Endodermal cell (in vitro differentiated cells): ENCODE measurements at regions not wholly inside any gene's neighbourhood (a gene's known extent, or its start where the extent isn't known, plus 50 kb on each side); places are given as distances from the start of the nearest gene placed in this dataset.

ENCODE experiments used
- DNase-seq: peaks from one replicate; pipeline ENCODE4 v3.0.0-alpha.2; 2017
- H3K27ac ChIP-seq: 2 replicates; pipeline ENCODE4 v1.5.1; 2013; ENCODE audit warnings: mild to moderate bottlenecking, low read depth, low read length, moderate library complexity
- H3K27me3 ChIP-seq: 2 replicates; pipeline ENCODE4 v1.6.1; 2013; ENCODE audit warnings: mild to moderate bottlenecking, low read length, moderate library complexity; ENCODE audit not compliant: insufficient read depth, control insufficient read depth, poor library complexity, severe bottlenecking
- H3K36me3 ChIP-seq: 2 replicates; pipeline ENCODE4 v1.7.0; 2013; ENCODE audit warnings: mild to moderate bottlenecking, low read length, moderate library complexity; ENCODE audit not compliant: control insufficient read depth, insufficient read depth
- H3K4me1 ChIP-seq: one replicate; pipeline ENCODE4 v1.7.0; 2013; ENCODE audit warnings: low read length; ENCODE audit not compliant: control insufficient read depth, insufficient read depth
- H3K4me3 ChIP-seq: 2 replicates; pipeline ENCODE4 v1.5.1; 2013; ENCODE audit warnings: mild to moderate bottlenecking, low read length, moderate library complexity
- H3K9ac ChIP-seq: 2 replicates; pipeline ENCODE4 v1.6.1; 2013; ENCODE audit warnings: mild to moderate bottlenecking, low read length, moderate library complexity; ENCODE audit not compliant: poor library complexity, severe bottlenecking; ENCODE audit errors: extremely low read depth
- H3K9me3 ChIP-seq: 2 replicates; pipeline ENCODE4 v1.6.1; 2013; ENCODE audit warnings: mild to moderate bottlenecking, low read length, moderate library complexity; ENCODE audit not compliant: control insufficient read depth
- H3K27ac Mint-ChIP-seq: 2 replicates; pipeline ENCODE4 v1.8.0; 2020; ENCODE audit warnings: mixed read lengths
- H3K27me3 Mint-ChIP-seq: 2 replicates; pipeline ENCODE4 v1.8.0; 2021; ENCODE audit warnings: mild to moderate bottlenecking, mixed read lengths; ENCODE audit not compliant: insufficient read depth
- H3K36me3 Mint-ChIP-seq: 2 replicates; pipeline ENCODE4 v1.8.0; 2020; ENCODE audit warnings: low read depth, mixed read lengths
- H3K4me1 Mint-ChIP-seq: 2 replicates; pipeline ENCODE4 v1.8.0; 2020; ENCODE audit warnings: mixed read lengths
- H3K4me3 Mint-ChIP-seq: 2 replicates; pipeline ENCODE4 v1.8.0; 2020; ENCODE audit warnings: mild to moderate bottlenecking, moderate library complexity, mixed read lengths
- H3K9me3 Mint-ChIP-seq: 2 replicates; pipeline ENCODE4 v1.8.0; 2020; ENCODE audit warnings: mild to moderate bottlenecking, mixed read lengths
- CTCF ChIP-seq: fragments of 200-600 bp; sonication (generic); conservative IDR thresholded peaks from 2 replicates; pipeline ENCODE4 v1.5.0; 2021; ENCODE audit warnings: antibody characterized with exemption, mild to moderate bottlenecking
- WGBS, 2 experiments: methylation state at CpG; one replicate each; pipeline versions ENCODE4 v1.1.5 to v1.1.7; 2013; ENCODE audit warnings: missing lambda C conversion rate in 2 of 2, mixed read lengths in 1 of 2; ENCODE audit not compliant: insufficient coverage in 1 of 2, insufficient read length in 1 of 2; 5-methylcytosine and 5-hydroxymethylcytosine counted together

- H3K27ac Mint-ChIP-seq = no peak overlapping the region
- H3K9me3 Mint-ChIP-seq = peaks cover 16% of the 10 kb centered on the region
- peaks cover 4% of the 10 kb centered on the region for H3K4me1 Mint-ChIP-seq
- DNase-seq = no peak
- H3K4me3 Mint-ChIP-seq = no peak overlapping the region
- H3K27me3 Mint-ChIP-seq = no peaks in the 10 kb centered on the region
- Histone ChIP-seq H3K9ac (no peak overlapping the region), H3K4me1 (no peaks in the 10 kb centered on the region), H3K9me3 (peaks cover 9% of the 10 kb centered on the region), H3K27ac (no peak overlapping the region), H3K4me3 (no peak overlapping the region), H3K27me3 (no peaks in the 10 kb centered on the region), H3K36me3 (peaks cover 44% of the 10 kb centered on the region)
- H3K36me3 Mint-ChIP-seq = peaks cover 58% of the 10 kb centered on the region
- TF ChIP-seq CTCF = no peak
- WGBS, 2 experiments = 89 to 95% methylated on average over 2 of the region's 2 CpGs
Observed at GRCh38 chr5:98723061-98723460, 50.4 kb upstream of the RGMB start.
